Activated CD4-positive, alpha-beta T cell treated with anti-CD3 and anti-CD28 coated beads, Interleukin-2, amount 50 U/mL, for 24 hours (primary cell): ENCODE measurements at regions not wholly inside any gene's neighbourhood (a gene's known extent, or its start where the extent isn't known, plus 50 kb on each side); places are given as distances from the start of the nearest gene placed in this dataset.

Experiments used
- DNase-seq, 2 donors: peaks; one replicate each; pipeline ENCODE4 v3.0.0-alpha.2; 2020; ENCODE audit warnings: low read depth in 1 of 2, low spot score in 1 of 2

- peak in 1 of 2 donors; percentile 18 for DNase-seq
Measured at GRCh38 chr13:39892721-39893685, 237.5 kb downstream of the COG6 start.

- no peak for DNase-seq
Measured at GRCh38 chr13:39893808-39894207, 238.3 kb downstream of the COG6 start.

GRCh38 chr13:39894586-39894985 is 239.1 kb downstream of the COG6 start:
- no peak for DNase-seq

- DNase-seq = no peak
Measured at GRCh38 chr13:39895254-39895653, 239.8 kb downstream of the COG6 start.

- DNase-seq = no peak
Measured at GRCh38 chr13:39897636-39898035, 242.2 kb downstream of the COG6 start.

GRCh38 chr13:39900106-39900750 is 244.8 kb downstream of the COG6 start:
- DNase-seq = no peak

- no peak for DNase-seq
Measured at GRCh38 chr13:39904959-39905358, 249.5 kb downstream of the COG6 start.

GRCh38 chr13:39909634-39910033 is 254.2 kb downstream of the COG6 start:
- DNase-seq = no peak

GRCh38 chr13:39910041-39910440 is 254.6 kb downstream of the COG6 start:
- no peak for DNase-seq

- DNase-seq = no peak
Measured at GRCh38 chr13:39910833-39911232, 255.4 kb downstream of the COG6 start.

- DNase-seq = no peak
Measured at GRCh38 chr13:39913339-39913738, 257.9 kb downstream of the COG6 start.

GRCh38 chr13:39913928-39914327 is 258.5 kb downstream of the COG6 start:
- DNase-seq = no peak

- no peak for DNase-seq
Measured at GRCh38 chr13:39915418-39915817, 260.0 kb downstream of the COG6 start.

GRCh38 chr13:39916330-39916729 is 260.9 kb downstream of the COG6 start:
- DNase-seq = no peak

GRCh38 chr13:39918620-39919236 is 263.3 kb downstream of the COG6 start:
- no peak for DNase-seq

- DNase-seq = no peak
Measured at GRCh38 chr13:39920613-39921012, 265.2 kb downstream of the COG6 start.

GRCh38 chr13:39926345-39926744 is 270.9 kb downstream of the COG6 start:
- no peak for DNase-seq

- DNase-seq = no peak
Measured at GRCh38 chr13:39928261-39928660, 272.8 kb downstream of the COG6 start.

GRCh38 chr13:39929583-39929982 is 274.1 kb downstream of the COG6 start:
- no peak for DNase-seq

GRCh38 chr13:39930060-39930459 is 274.6 kb downstream of the COG6 start:
- DNase-seq = no peak

- no peak for DNase-seq
Measured at GRCh38 chr13:39930544-39931444, 275.3 kb downstream of the COG6 start.
